Activated CD8-positive, alpha-beta T cell treated with anti-CD3 and anti-CD28 coated beads, Interleukin-2, amount 10 ng/mL, durations not matched to agents 7 days and 5 days (primary cell): ENCODE measurements at regions not wholly inside any gene's neighbourhood (a gene's known extent, or its start where the extent isn't known, plus 50 kb on each side); places are given as distances from the start of the nearest gene placed in this dataset.
"Not testable (repeated sequence)": the region's sequence is repeated elsewhere in the genome, so short reads cannot be mapped to it uniquely, and the experiment has no call there.

Experiments used
- ATAC-seq: fragments of 150-1000 bp; cut with Tn5 transposase; one replicate; pipeline ENCODE4 v1.10.0; 2021; ENCODE audit warnings: moderate library complexity
- CTCF ChIA-PET: fragments of 350-600 bp; sonication (Branson Sonifier 250); formaldehyde crosslinking; loops from one replicate; lab custom pipeline; 2021; ENCODE audit warnings: antibody characterized with exemption; lab: Charles Lee
- POLR2A ChIA-PET: fragments of 350-600 bp; sonication (Branson Sonifier 250); formaldehyde crosslinking; loops from one replicate; lab custom pipeline; 2021; ENCODE audit warnings: antibody characterized with exemption; lab: Charles Lee
- DNase-seq: peaks from one replicate; pipeline ENCODE4 v3.0.0-alpha.2; 2020
- H3K27ac Mint-ChIP-seq: one replicate; pipeline ENCODE4 v1.8.0; 2021; ENCODE audit warnings: mild to moderate bottlenecking, mixed read lengths
- H3K27me3 Mint-ChIP-seq: one replicate; pipeline ENCODE4 v1.8.0; 2021; ENCODE audit warnings: low read depth, mixed read lengths
- H3K36me3 Mint-ChIP-seq: one replicate; pipeline ENCODE4 v1.8.0; 2021; ENCODE audit warnings: low read depth, mixed read lengths
- H3K4me1 Mint-ChIP-seq: one replicate; pipeline ENCODE4 v1.8.0; 2021; ENCODE audit warnings: low read depth, mixed read lengths
- H3K4me3 Mint-ChIP-seq: one replicate; pipeline ENCODE4 v1.8.0; 2021; ENCODE audit warnings: mild to moderate bottlenecking, mixed read lengths
- H3K9me3 Mint-ChIP-seq: one replicate; pipeline ENCODE4 v1.8.0; 2022; ENCODE audit warnings: mixed read lengths; ENCODE audit not compliant: insufficient read depth

GRCh38 chr2:67896476-67896875 lies 166.3 kb downstream of the C1D start:
- POLR2A ChIA-PET: no interaction called here
- Mint-ChIP-seq H3K4me1 (no peaks in the 10 kb centered on the region), H3K9me3 (no peaks in the 10 kb centered on the region), H3K4me3 (no peak overlapping the region), H3K27me3 (no peaks in the 10 kb centered on the region), H3K36me3 (no peaks in the 10 kb centered on the region), H3K27ac (no peak overlapping the region)
- CTCF ChIA-PET: no interaction called here
- no peak for ATAC-seq
- DNase-seq: no peak

DNA sequence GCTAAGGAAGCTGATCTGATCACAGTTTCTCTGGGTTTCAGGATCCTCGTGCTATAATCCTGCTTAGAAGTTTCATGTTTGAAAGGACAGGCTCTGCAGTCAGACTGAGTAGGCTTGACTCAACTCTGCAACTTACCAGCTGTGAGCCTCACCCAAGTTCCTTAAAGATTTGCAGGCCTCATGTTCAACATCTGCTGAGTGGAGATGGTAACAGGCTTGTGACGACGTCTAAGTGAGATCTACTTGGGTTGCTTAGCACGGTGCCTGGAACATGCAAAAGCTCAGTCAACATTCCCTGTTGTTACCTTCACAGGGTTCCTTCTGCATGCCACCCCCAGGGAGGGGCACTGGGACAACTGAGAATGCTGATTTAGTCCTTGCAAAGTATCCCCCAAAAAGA lies 164.2 kb downstream of the C1D start:
- ATAC-seq: no peak
- no peak overlapping the region for H3K4me3 Mint-ChIP-seq
- H3K4me1 Mint-ChIP-seq: no peaks in the 10 kb centered on the region
- no peak overlapping the region for H3K27ac Mint-ChIP-seq
- H3K36me3 Mint-ChIP-seq: no peaks in the 10 kb centered on the region
- POLR2A ChIA-PET: no interaction called here
- DNase-seq: no peak
- no peaks in the 10 kb centered on the region for H3K27me3 Mint-ChIP-seq
- H3K9me3 Mint-ChIP-seq: no peaks in the 10 kb centered on the region
- CTCF ChIA-PET: interaction anchor here (0.7 kb wide), 1 partner anchor 508 kb away, joined by 3 read pairs; no protein-coding TSS in a partner anchor

GRCh38 chr2:67899187-67899586 lies 163.6 kb downstream of the C1D start:
- ChIA-PET POLR2A (no interaction called here), CTCF (interaction anchor here (0.7 kb wide), 1 partner anchor 508 kb away, joined by 3 read pairs; no protein-coding TSS in a partner anchor)
- Mint-ChIP-seq H3K4me3 (no peak overlapping the region), H3K4me1 (no peaks in the 10 kb centered on the region), H3K9me3 (no peaks in the 10 kb centered on the region), H3K36me3 (no peaks in the 10 kb centered on the region), H3K27ac (no peak overlapping the region), H3K27me3 (no peaks in the 10 kb centered on the region)
- DNase-seq (no peak), ATAC-seq (no peak)

DNA sequence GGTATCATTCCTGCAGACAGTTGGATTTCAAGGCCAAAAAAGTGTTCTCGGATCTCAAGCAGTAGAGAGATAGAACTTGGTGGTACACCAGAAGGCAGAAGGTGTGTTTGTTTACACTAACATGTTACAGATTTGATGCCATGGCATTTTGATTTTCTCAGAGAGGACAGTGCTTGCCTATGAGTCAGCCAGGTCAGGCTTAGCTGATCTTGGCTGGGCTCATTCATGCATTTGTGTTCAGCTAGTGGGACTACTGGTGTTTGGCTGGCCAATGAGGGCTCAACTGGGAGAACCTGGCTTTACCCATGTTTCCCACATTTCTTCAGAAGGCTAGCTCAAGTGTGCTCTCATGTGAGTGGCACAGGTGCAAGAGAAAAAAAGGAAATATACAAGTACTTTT lies 162.0 kb downstream of the C1D start:
- ChIA-PET CTCF (no interaction called here), POLR2A (no interaction called here)
- Mint-ChIP-seq H3K4me1 (no peaks in the 10 kb centered on the region), H3K36me3 (no peaks in the 10 kb centered on the region), H3K27me3 (no peaks in the 10 kb centered on the region), H3K9me3 (no peaks in the 10 kb centered on the region), H3K4me3 (no peak overlapping the region), H3K27ac (no peak overlapping the region)
- ATAC-seq (no peak), DNase-seq (no peak)

- DNase-seq: no peak
- Mint-ChIP-seq H3K9me3 (no peaks in the 10 kb centered on the region), H3K27me3 (peaks cover 2% of the 10 kb centered on the region), H3K36me3 (no peaks in the 10 kb centered on the region), H3K27ac (no peak overlapping the region), H3K4me1 (no peaks in the 10 kb centered on the region), H3K4me3 (no peak overlapping the region)
- CTCF ChIA-PET: no interaction called here
- no peak for ATAC-seq
- POLR2A ChIA-PET: no interaction called here
Measured at GRCh38 chr2:67904566-67904965, 158.2 kb downstream of the C1D start.

GRCh38 chr2:67904966-67905365 lies 157.8 kb downstream of the C1D start:
- no peak for DNase-seq
- ChIA-PET POLR2A (no interaction called here), CTCF (no interaction called here)
- ATAC-seq: no peak
- no peaks in the 10 kb centered on the region for H3K4me1 Mint-ChIP-seq
- H3K4me3 Mint-ChIP-seq: no peak overlapping the region
- no peaks in the 10 kb centered on the region for H3K36me3 Mint-ChIP-seq
- H3K27ac Mint-ChIP-seq: no peak overlapping the region
- peaks cover 2% of the 10 kb centered on the region for H3K27me3 Mint-ChIP-seq
- H3K9me3 Mint-ChIP-seq: no peaks in the 10 kb centered on the region

- H3K27me3 Mint-ChIP-seq, H3K27ac Mint-ChIP-seq, DNase-seq, ATAC-seq, H3K36me3 Mint-ChIP-seq, POLR2A ChIA-PET, H3K4me3 Mint-ChIP-seq, H3K4me1 Mint-ChIP-seq, H3K9me3 Mint-ChIP-seq: not testable (repeated sequence)
- CTCF ChIA-PET: interaction anchor here (1.5 kb wide), 1 partner anchor 9 kb away, joined by 3 read pairs; no protein-coding TSS in a partner anchor
Measured at GRCh38 chr2:67906547-67906946, 156.3 kb downstream of the C1D start.

DNA sequence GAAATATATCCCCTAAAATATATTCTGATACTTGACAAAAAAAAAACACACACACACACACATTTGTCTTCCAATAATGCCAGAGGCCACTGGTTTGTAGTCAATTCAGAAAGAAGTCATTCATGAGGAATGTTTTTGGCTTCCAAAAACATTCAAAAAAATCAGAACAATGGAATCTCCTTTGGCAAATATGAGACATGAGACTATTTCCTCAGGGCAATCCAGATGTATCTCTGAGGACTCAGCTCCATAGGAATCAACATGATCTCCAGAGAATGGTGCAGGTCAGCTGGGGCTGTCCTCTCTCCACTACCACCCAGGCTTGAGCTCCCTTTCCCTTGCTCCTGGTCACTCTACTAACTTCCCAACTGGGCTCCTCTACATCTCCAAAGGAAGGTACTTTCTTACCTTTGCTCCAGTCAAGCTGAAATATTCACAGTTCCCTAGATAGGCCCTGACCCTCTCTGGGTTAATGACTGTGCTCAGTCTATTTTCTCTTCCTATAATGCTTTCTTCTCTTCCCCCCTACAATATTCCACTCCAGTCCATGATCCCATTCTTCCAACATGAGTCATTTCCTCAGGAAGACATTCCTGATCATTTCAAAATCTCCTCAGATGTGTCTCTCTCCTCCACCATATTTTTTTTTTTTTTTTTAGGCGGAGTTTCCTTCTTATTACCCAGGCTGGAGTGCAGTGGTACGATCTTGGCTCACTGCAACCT lies 145.3 kb downstream of the C1D start:
- DNase-seq (no peak), ATAC-seq (no peak)
- Mint-ChIP-seq H3K9me3 (no peaks in the 10 kb centered on the region), H3K36me3 (no peaks in the 10 kb centered on the region), H3K27me3 (peaks cover 3% of the 10 kb centered on the region), H3K27ac (no peak overlapping the region), H3K4me3 (no peak overlapping the region), H3K4me1 (no peaks in the 10 kb centered on the region)
- ChIA-PET CTCF (no interaction called here), POLR2A (no interaction called here)

- no peak overlapping the region for H3K27ac Mint-ChIP-seq
- ATAC-seq (no peak), DNase-seq (no peak)
- no peak overlapping the region for H3K4me3 Mint-ChIP-seq
- no peaks in the 10 kb centered on the region for H3K4me1 Mint-ChIP-seq
- no peaks in the 10 kb centered on the region for H3K36me3 Mint-ChIP-seq
- H3K27me3 Mint-ChIP-seq: peaks cover 2% of the 10 kb centered on the region
- no peaks in the 10 kb centered on the region for H3K9me3 Mint-ChIP-seq
- POLR2A ChIA-PET: no interaction called here
- CTCF ChIA-PET: no interaction called here
Measured at GRCh38 chr2:67918471-67918870, 144.3 kb downstream of the C1D start.

- H3K36me3 Mint-ChIP-seq: no peaks in the 10 kb centered on the region
- ChIA-PET CTCF (no interaction called here), POLR2A (no interaction called here)
- DNase-seq: no peak
- no peak for ATAC-seq
- peaks cover 2% of the 10 kb centered on the region for H3K27me3 Mint-ChIP-seq
- no peak overlapping the region for H3K27ac Mint-ChIP-seq
- H3K4me3 Mint-ChIP-seq: no peak overlapping the region
- no peaks in the 10 kb centered on the region for H3K4me1 Mint-ChIP-seq
- no peaks in the 10 kb centered on the region for H3K9me3 Mint-ChIP-seq
Measured at GRCh38 chr2:67919490-67919889, 143.3 kb downstream of the C1D start.

- Mint-ChIP-seq H3K4me1 (no peaks in the 10 kb centered on the region), H3K27me3 (peaks cover 2% of the 10 kb centered on the region), H3K36me3 (no peaks in the 10 kb centered on the region), H3K4me3 (no peak overlapping the region), H3K9me3 (no peaks in the 10 kb centered on the region), H3K27ac (no peak overlapping the region)
- ChIA-PET POLR2A (no interaction called here), CTCF (no interaction called here)
- DNase-seq (no peak), ATAC-seq (no peak)
Measured at GRCh38 chr2:67922080-67922785, 140.6 kb downstream of the C1D start.

- Mint-ChIP-seq H3K36me3 (no peaks in the 10 kb centered on the region), H3K4me3 (no peak overlapping the region), H3K27ac (no peak overlapping the region), H3K27me3 (peaks cover 2% of the 10 kb centered on the region), H3K9me3 (no peaks in the 10 kb centered on the region), H3K4me1 (no peaks in the 10 kb centered on the region)
- no peak for ATAC-seq
- POLR2A ChIA-PET: no interaction called here
- CTCF ChIA-PET: no interaction called here
- no peak for DNase-seq
Measured at GRCh38 chr2:67923696-67924095, 139.1 kb downstream of the C1D start.
